Activated T-cell treated with anti-CD3 and anti-CD28 coated beads, Interleukin-2, amount 50 U/mL, for 48 hours (primary cell): ENCODE measurements at regions not wholly inside any gene's neighbourhood (a gene's known extent, or its start where the extent isn't known, plus 50 kb on each side); places are given as distances from the start of the nearest gene placed in this dataset.
"Not testable (repeated sequence)": the region's sequence is repeated elsewhere in the genome, so short reads cannot be mapped to it uniquely, and the experiment has no call there.

Source experiments
- DNase-seq, 2 experiments: peaks; one replicate each; pipeline ENCODE4 v3.0.0-alpha.2; 2020

DNA sequence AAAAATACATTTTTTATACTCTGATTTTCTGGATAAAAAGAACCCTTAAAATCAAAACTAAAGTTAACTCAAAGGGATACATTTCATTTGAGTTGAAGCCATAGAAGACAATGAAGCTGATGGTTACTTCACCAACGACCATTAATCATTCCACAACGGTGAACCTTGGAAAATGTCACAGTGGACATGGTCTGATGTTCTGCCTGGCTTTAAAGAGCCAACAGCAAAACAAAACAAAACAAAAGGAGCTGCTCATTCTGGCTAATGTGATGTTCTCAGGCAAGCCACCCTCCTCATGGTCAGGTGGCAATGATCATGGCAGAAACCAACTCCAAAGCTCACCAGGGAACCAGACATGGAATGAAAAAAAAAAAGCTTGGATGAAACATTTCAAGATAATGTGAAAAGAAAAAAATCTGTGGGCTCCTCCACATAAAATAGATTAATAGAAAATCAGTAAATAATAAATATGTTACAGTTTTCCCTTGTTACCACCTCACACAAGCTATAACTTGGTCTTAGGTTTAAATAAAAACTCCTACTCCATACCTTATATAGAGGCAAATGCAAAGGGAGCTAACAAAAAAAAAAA, 90.1 kb upstream of the SERTAD2 start:
- DNase-seq: no peak

- DNase-seq: no peak
Measured at GRCh38 chr2:64745562-64745961, 91.8 kb upstream of the SERTAD2 start.

DNA sequence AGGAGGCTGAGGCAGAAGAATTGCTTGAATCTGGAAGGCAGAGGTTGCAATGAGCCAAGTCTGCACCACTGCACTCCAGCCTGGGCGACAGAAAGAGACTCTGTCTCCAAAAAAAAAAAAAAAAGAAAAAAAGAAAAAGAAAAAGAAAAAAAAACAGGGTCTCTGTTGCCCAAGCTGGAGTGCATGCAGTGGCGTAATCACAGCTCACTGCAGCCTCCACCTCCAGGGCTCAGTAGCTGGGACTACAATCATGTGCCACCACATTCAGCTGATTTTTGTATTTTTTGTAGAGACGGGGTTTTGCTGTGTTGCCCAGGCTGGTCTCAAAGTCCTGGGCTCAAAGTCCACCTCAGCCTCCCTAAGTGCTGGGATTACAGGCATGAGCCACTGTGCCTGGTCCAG, 94.0 kb upstream of the SERTAD2 start:
- DNase-seq: not testable (repeated sequence)

DNA sequence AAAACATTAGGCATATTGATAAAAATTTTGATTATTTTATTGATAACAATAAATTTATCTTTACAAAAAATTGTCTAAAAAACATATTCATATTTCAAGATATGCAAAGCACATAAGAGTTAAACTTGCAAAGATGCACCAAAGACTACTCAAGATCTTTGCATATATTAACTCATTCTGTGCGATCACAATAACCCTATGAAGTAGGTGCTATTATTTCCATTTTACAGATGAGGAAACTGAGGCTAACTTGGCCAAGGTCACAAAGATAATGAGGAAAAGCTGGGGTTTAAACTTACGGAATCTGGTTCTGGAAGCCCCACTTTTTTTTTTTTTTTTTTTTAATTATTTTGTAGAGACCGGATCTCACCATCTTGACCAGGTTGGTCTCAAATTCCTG, 94.4 kb upstream of the SERTAD2 start:
- DNase-seq: no peak

GRCh38 chr2:64748561-64748960, 94.8 kb upstream of the SERTAD2 start:
- DNase-seq: peak in 1 of 2 experiments; percentile 34

GRCh38 chr2:64749446-64749845, 95.7 kb upstream of the SERTAD2 start:
- DNase-seq: no peak

GRCh38 chr2:64750001-64750816, 96.5 kb upstream of the SERTAD2 start:
- peak; percentile 47 to 55 for DNase-seq

- peak; percentile 95 to 98 for DNase-seq
Measured at GRCh38 chr2:64750817-64751285, 97.1 kb upstream of the SERTAD2 start.

GRCh38 chr2:64751286-64752260, 97.9 kb upstream of the SERTAD2 start:
- DNase-seq: no peak

DNA sequence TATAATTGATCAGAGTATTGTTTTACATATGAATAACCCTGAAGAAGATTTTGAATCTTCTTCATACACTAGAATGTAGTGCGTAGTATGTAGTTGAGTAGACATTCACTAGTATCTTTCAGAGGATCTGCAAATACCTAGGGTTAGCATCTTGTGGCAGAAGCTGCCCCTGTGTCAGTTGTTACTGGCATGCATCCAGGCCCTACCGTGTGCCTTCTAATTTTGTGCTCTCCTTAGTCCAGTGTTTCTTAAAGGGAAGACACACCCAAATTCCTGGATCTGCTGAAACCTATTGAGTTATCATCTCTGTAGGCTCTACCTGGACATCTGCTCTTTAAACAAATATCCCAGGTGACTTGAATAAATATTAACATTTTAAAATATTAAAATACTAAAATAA, 99.7 kb upstream of the SERTAD2 start:
- DNase-seq: no peak

- no peak for DNase-seq
Measured at GRCh38 chr2:64754570-64754969, 100.9 kb upstream of the SERTAD2 start.

- DNase-seq: no peak
Measured at GRCh38 chr2:64757126-64757525, 103.4 kb upstream of the SERTAD2 start.

GRCh38 chr2:64760128-64760527, 106.4 kb upstream of the SERTAD2 start:
- DNase-seq: no peak

GRCh38 chr2:64762301-64762997, 108.7 kb upstream of the SERTAD2 start:
- DNase-seq: no peak

DNA sequence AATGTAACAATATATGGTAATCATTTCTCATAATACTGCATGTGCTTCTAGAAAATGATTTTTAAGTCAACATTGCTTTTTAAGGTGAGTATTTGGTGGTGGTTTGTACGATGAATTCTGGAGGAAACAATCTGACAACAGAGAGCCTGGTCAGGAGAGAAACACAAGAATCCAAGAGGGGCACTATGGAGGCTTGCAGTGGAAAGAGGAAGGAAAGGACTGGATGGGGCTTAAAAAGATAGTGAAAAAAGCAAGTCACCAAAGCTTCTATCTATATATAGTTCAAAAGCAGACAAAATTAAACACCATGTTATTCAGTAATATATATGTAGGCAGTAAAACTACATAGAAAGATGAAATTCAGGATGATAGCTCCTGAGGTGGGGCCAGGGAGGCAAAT, 109.4 kb upstream of the SERTAD2 start:
- no peak for DNase-seq

- no peak for DNase-seq
Measured at GRCh38 chr2:64765160-64765805, 111.6 kb upstream of the SERTAD2 start.

GRCh38 chr2:64766841-64767669, 113.3 kb upstream of the SERTAD2 start:
- DNase-seq: no peak

- DNase-seq: peak; percentile 80 to 82
Measured at GRCh38 chr2:64767670-64768468, 114.2 kb upstream of the SERTAD2 start.

DNA sequence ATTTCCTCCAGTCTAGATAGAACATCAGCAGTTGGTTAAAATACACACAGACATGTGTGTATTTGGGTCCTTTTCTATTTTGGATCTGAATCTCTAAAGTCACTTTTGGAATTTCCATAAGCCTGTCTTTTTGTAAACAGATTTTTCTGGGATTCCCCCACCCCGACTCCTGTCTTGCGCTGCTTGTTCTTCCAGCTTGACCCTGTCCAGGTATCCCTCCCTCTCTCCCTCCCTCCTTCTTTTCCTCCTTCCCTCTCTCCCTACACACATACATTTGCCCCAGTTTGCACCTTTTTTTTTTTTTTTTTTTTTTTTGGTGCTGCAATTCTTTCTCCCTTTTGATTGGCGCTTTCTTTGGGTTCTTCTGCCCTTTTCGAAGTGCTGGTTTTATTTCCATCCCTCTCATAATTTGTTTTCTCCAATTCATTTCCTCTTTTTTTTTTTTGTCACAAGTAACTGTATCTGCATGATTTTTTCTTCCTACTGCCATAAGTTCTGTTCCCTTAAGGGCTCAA, 114.8 kb upstream of the SERTAD2 start:
- no peak for DNase-seq
